ENCODE measurements at regions not wholly inside any gene's neighbourhood (a gene's known extent, or its start where the extent isn't known, plus 50 kb on each side); places are given as distances from the start of the nearest gene placed in this dataset.

DNA sequence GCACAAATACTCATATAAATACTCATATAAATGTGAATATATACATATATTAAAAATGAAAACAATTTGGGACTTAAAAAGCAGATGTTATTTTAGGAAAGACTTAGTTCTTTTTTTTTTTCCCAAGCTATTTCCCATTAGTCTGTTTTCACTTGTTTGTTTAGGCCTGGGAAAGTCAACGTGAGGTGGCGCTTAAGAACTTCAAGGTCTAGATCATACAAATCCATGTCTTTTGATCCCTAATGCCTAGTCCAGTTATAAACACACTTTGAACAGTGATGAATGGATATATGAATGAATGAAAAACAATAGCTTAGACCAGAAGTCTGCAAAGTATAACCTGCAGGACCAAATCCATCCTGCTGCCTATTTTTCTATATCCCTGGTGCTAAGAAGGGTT is 224.5 kb downstream of the CGGBP1 start:
- Histone ChIP-seq H2BK20ac (ENCODE audit: low read depth, low read length) (no peak overlapping the region), H3K79me1 (ENCODE audit: low read depth in 1 of 2, low read length in 2 of 2) (no peaks in the 10 kb centered on the region), H2BK15ac (ENCODE audit: low read depth, low read length) (no peak overlapping the region), H3K9ac (ENCODE audit: low read depth, low read length) (no peak overlapping the region), H3K9me3 (ENCODE audit: control insufficient read depth, insufficient read depth, low read length) (peaks cover 1% of the 10 kb centered on the region; the same call in 1 of the 2 replicates), H2AK9ac (replicated peaks; ENCODE audit: low read depth, low read length, poor library complexity) (no peak overlapping the region), H4K8ac (ENCODE audit: low read depth in 2 of 2, low read length in 2 of 2) (no peak overlapping the region), H4K5ac (ENCODE audit: low read depth, low read length) (no peak overlapping the region), H4K20me1 (ENCODE audit: insufficient read depth, low read length) (no peaks in the 10 kb centered on the region), H3K4me1 (ENCODE audit: control insufficient read depth, insufficient read depth, low read length) (no peaks in the 10 kb centered on the region), H2BK120ac (ENCODE audit: low read depth, low read length) (no peak overlapping the region), H3K56ac (ENCODE audit: extremely low read depth, insufficient read depth, low read length) (no peak overlapping the region), H3K36me3 (ENCODE audit: control insufficient read depth, insufficient read depth, low read length) (no peaks in the 10 kb centered on the region), H2AK5ac (ENCODE audit: low read depth, low read length) (no peak overlapping the region), H3K4me3 (ENCODE audit: insufficient read depth, low read depth, low read length) (no peak overlapping the region), H3K4ac (ENCODE audit: low read depth, low read length) (no peak overlapping the region), H3K27me3 (ENCODE audit: control insufficient read depth, insufficient read depth, low read length) (no peaks in the 10 kb centered on the region), H3K27ac (ENCODE audit: insufficient read depth, low read length) (no peak overlapping the region), H2AFZ (replicated peaks; ENCODE audit: low read length, poor library complexity) (no peak overlapping the region), H3K18ac (ENCODE audit: low read depth, low read length) (no peak overlapping the region), H2BK5ac (ENCODE audit: low read depth, low read length, poor library complexity, severe bottlenecking) (no peak overlapping the region), H3K4me2 (ENCODE audit: low read depth, low read length) (no peak overlapping the region), H3K9me1 (ENCODE audit: insufficient read depth, low read length) (no peaks in the 10 kb centered on the region), H3K23ac (ENCODE audit: low read depth, low read length) (no peak overlapping the region), H4K91ac (ENCODE audit: insufficient read depth, low read depth, low read length) (no peak overlapping the region), H3K14ac (replicated peaks; ENCODE audit: low read depth, low read length) (no peak overlapping the region)
- no CpG with 5 or more reads among the region's 2 CpGs for WGBS, 2 experiments (ENCODE audit: extremely low coverage in 2 of 2, insufficient read length in 1 of 2)
- no peak for DNase-seq
- ChIA-PET CTCF (no interaction called here), POLR2A (ENCODE audit: unreplicated experiment) (no interaction called here)
- TF ChIP-seq, protein P1, sequence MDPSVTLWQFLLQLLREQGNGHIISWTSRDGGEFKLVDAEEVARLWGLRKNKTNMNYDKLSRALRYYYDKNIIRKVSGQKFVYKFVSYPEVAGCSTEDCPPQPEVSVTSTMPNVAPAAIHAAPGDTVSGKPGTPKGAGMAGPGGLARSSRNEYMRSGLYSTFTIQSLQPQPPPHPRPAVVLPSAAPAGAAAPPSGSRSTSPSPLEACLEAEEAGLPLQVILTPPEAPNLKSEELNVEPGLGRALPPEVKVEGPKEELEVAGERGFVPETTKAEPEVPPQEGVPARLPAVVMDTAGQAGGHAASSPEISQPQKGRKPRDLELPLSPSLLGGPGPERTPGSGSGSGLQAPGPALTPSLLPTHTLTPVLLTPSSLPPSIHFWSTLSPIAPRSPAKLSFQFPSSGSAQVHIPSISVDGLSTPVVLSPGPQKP (IDR thresholded peaks at IDR 0.05; ENCODE audit: borderline replicate concordance, low read depth, low read length), result no peak
- TF ChIP-seq RCOR1 (IDR thresholded peaks at IDR 0.05; ENCODE audit: insufficient replicate concordance, low read length), result no peak
- TF ChIP-seq CHD1 (IDR thresholded peaks at IDR 0.05; ENCODE audit: low read depth, low read length), result no peak
- TF ChIP-seq SMC3 (IDR thresholded peaks at IDR 0.05; ENCODE audit: low read depth, low read length), result no peak
- TF ChIP-seq, protein P2, sequence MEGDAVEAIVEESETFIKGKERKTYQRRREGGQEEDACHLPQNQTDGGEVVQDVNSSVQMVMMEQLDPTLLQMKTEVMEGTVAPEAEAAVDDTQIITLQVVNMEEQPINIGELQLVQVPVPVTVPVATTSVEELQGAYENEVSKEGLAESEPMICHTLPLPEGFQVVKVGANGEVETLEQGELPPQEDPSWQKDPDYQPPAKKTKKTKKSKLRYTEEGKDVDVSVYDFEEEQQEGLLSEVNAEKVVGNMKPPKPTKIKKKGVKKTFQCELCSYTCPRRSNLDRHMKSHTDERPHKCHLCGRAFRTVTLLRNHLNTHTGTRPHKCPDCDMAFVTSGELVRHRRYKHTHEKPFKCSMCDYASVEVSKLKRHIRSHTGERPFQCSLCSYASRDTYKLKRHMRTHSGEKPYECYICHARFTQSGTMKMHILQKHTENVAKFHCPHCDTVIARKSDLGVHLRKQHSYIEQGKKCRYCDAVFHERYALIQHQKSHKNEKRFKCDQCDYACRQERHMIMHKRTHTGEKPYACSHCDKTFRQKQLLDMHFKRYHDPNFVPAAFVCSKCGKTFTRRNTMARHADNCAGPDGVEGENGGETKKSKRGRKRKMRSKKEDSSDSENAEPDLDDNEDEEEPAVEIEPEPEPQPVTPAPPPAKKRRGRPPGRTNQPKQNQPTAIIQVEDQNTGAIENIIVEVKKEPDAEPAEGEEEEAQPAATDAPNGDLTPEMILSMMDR (conservative IDR thresholded peaks at IDR 0.05; ENCODE audit: low read depth, low read length), result no peak
- TF ChIP-seq CEBPB (IDR thresholded peaks at IDR 0.05; ENCODE audit: low read depth, low read length), result no peak
- ATAC-seq (ENCODE audit: low read depth), result no peak
- intact Hi-C loops (cut with micrococcal nuclease), result no loop called here
- dilution Hi-C loops (cut with HindIII; ENCODE audit: low sequenced_read_pairs, unreplicated experiment), result no loop called here
- in situ Hi-C loops (cut with MboI; ENCODE audit: low sequenced_read_pairs), result no loop called here
- no TSS peak for BruUV-seq (replicated peaks)

All from IMR-90 (cell line).